Ramos (cell line): ENCODE measurements at regions not wholly inside any gene's neighbourhood (a gene's known extent, or its start where the extent isn't known, plus 50 kb on each side); places are given as distances from the start of the nearest gene placed in this dataset.
"Not testable (repeated sequence)": the region's sequence is repeated elsewhere in the genome, so short reads cannot be mapped to it uniquely, and the experiment has no call there.

ENCODE experiments used
- in situ Hi-C: fragments of 300-500 bp; cut with MboI; formaldehyde crosslinking; loops from one replicate; pipeline ENCODE4 v1.14.3; 2022; ENCODE audit warnings: low sequenced_read_pairs; ENCODE audit not compliant: unreplicated experiment

GRCh38 chr12:126243814-126244440, 1178.7 kb downstream of the AACS start:
- in situ Hi-C loops = no loop called here

GRCh38 chr12:126247936-126248335, 1182.7 kb downstream of the AACS start:
- in situ Hi-C loops = no loop called here

- in situ Hi-C loops = no loop called here
These were observed 1183.7 kb downstream of the AACS start for GRCh38 chr12:126248871-126249403.

DNA sequence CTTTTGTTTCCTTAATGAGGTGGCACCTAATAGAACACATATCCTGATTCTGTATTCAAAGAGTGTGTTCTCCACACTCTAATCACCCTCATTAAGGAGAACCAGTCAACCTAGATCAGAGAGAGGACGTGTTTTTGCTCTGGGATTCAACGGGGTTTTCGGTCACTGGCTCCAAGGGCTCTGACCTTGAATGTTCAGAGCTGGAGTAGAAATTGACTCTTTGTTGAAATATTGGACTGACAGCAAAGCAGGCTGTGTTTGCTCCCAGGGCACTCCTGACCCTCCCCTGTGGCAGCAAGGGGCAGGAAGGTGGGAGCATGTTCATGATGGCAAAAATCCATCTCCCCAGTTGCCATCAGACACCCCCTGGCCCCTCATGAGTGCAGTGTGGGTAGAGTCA, 1193.0 kb downstream of the AACS start:
- in situ Hi-C loops = no loop called here

- in situ Hi-C loops = no loop called here
These were observed 1197.6 kb downstream of the AACS start for GRCh38 chr12:126262829-126263228.

GRCh38 chr12:126268222-126268621, 1203.0 kb downstream of the AACS start:
- in situ Hi-C loops = no loop called here

- in situ Hi-C loops = no loop called here
These were observed 1205.9 kb downstream of the AACS start for GRCh38 chr12:126271159-126271558.

GRCh38 chr12:126282691-126283090, 1217.5 kb downstream of the AACS start:
- in situ Hi-C loops = no loop called here

DNA sequence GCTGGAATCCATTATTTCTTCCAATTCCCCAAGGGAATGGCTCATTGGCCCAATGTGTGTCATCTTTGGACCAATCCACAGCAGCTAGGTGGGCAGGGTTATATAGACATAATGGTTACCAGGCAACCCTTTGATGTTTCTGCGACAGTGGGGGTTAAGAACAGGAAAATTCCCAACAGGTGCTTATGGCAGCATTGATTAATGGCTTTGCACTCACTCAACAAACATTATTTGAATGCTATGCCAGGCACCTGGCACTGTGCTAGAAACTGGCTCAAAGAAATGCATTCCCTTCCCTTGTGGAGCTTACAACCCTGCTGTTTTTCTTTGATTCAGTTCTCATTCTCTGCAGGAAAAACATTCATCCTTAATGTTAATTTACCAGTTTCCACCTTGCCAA, 1221.0 kb downstream of the AACS start:
- in situ Hi-C loops = no loop called here

DNA sequence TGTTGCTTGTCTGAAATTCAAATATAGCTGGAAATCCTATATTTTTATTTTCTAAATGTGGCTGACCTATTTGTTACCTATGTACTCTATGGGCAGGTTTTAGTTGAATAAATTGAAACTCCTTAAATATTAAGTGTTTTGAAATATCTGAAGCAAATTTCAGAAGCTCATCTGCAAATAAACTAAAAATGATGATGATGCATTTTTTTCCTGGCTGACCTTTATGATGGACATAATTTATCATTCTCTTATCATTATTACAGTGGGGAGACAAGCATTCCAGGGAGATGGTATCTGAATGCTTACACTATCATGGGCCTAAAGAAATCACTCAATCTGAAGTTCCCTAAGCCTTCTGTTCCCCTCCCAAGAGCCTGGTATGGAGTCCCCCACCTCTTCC, 1225.2 kb downstream of the AACS start:
- in situ Hi-C loops = no loop called here

- in situ Hi-C loops = not testable (repeated sequence)
These were observed 1226.8 kb downstream of the AACS start for GRCh38 chr12:126291987-126292386.

- in situ Hi-C loops = no loop called here
These were observed 1230.4 kb downstream of the AACS start for GRCh38 chr12:126295652-126296051.

GRCh38 chr12:126309278-126309677, 1244.0 kb downstream of the AACS start:
- in situ Hi-C loops = no loop called here

GRCh38 chr12:126312457-126312856, 1247.2 kb downstream of the AACS start:
- in situ Hi-C loops = no loop called here

- in situ Hi-C loops = no loop called here
These were observed 1251.2 kb downstream of the AACS start for GRCh38 chr12:126316411-126316810.

GRCh38 chr12:126337556-126338441, 1272.6 kb downstream of the AACS start:
- in situ Hi-C loops = no loop called here

DNA sequence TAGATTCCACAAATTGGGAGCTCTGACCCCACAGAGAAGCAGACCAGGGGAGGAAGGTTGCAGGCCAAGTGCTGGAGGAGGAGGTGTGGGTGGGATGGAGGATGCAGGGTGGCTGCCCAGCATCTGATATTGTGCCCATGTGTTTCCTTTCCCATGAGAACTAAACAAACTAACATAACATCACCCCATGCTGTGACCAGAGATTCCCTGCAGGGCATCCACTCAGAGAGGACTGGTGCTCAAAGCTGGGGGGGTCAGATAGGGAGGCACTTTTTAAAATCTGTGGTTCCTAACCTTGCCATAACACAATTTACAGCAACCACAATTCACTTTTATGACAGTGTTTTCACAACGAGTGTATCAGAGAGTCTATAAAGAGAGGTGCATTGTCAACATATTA, 1277.6 kb downstream of the AACS start:
- in situ Hi-C loops = no loop called here

- in situ Hi-C loops = no loop called here
These were observed 1278.1 kb downstream of the AACS start for GRCh38 chr12:126343321-126343720.

GRCh38 chr12:126346087-126346486, 1280.9 kb downstream of the AACS start:
- in situ Hi-C loops = no loop called here

GRCh38 chr12:126347421-126347820, 1282.2 kb downstream of the AACS start:
- in situ Hi-C loops = no loop called here

DNA sequence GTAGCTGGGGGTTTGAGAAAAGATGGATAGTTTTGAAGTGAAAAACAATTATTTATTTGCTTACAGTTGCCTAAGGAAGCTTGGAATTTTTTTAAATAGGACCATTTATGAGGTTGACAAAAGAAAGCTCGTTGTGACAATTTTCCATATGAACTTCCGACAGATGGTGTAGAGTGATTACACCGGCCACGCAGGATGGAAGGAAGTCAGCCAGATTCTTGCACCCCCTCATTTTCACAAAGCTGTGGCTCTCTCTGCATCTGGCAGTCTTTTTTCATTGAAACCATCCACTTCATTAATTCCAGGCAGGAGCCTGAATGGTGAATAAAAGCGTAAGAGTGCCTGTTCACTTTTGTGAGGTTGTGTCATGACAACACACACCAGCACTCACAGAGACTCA, 1284.1 kb downstream of the AACS start:
- in situ Hi-C loops = no loop called here
